WI38 (cell line): ENCODE measurements at regions not wholly inside any gene's neighbourhood (a gene's known extent, or its start where the extent isn't known, plus 50 kb on each side); places are given as distances from the start of the nearest gene placed in this dataset.
"Not testable (repeated sequence)": the region's sequence is repeated elsewhere in the genome, so short reads cannot be mapped to it uniquely, and the experiment has no call there.

Experiments
- H3K4me3 ChIP-seq: 2 replicates; pipeline ENCODE4 v1.5.1; 2011; ENCODE audit warnings: low read depth, mild to moderate bottlenecking, control low read depth, low read length
- CTCF ChIP-seq: IDR thresholded peaks from 2 replicates; pipeline ENCODE4 v1.5.1; 2012; ENCODE audit warnings: low read depth, mild to moderate bottlenecking, control low read depth, low read length

GRCh38 chr11:71136095-71136845, 116.1 kb downstream of the SHANK2 start:
- H3K4me3 ChIP-seq: no peak overlapping the region
- TF ChIP-seq CTCF: no peak

- no peak for TF ChIP-seq CTCF
- H3K4me3 ChIP-seq: no peak overlapping the region
These were observed 117.3 kb downstream of the SHANK2 start for GRCh38 chr11:71135112-71135511.

- no peak for TF ChIP-seq CTCF
- H3K4me3 ChIP-seq: no peak overlapping the region
These were observed 118.4 kb downstream of the SHANK2 start for GRCh38 chr11:71133946-71134345.

GRCh38 chr11:71131861-71132260, 120.5 kb downstream of the SHANK2 start:
- no peak for TF ChIP-seq CTCF
- no peak overlapping the region for H3K4me3 ChIP-seq

- H3K4me3 ChIP-seq: no peak overlapping the region
- no peak for TF ChIP-seq CTCF
These were observed 122.3 kb downstream of the SHANK2 start for GRCh38 chr11:71130106-71130505.

GRCh38 chr11:71129624-71130023, 122.8 kb downstream of the SHANK2 start:
- TF ChIP-seq CTCF: no peak
- H3K4me3 ChIP-seq: no peak overlapping the region

GRCh38 chr11:71127806-71128205, 124.6 kb downstream of the SHANK2 start:
- H3K4me3 ChIP-seq: no peak overlapping the region
- TF ChIP-seq CTCF: no peak

- H3K4me3 ChIP-seq: not testable (repeated sequence)
These were observed 126.0 kb downstream of the SHANK2 start for GRCh38 chr11:71126401-71126800.
